WTC11 (cell line): ENCODE measurements at regions not wholly inside any gene's neighbourhood (a gene's known extent, or its start where the extent isn't known, plus 50 kb on each side); places are given as distances from the start of the nearest gene placed in this dataset.

Source experiments
- ATAC-seq: fragments of 200-7000 bp; cut with Tn5 transposase; 2 replicates; pipeline ENCODE4 v1.10.0; 2021; ENCODE audit warnings: mild to moderate bottlenecking, moderate library complexity
- CTCF ChIA-PET: fragments of 300-600 bp; sonication (Branson Sonifier 250); formaldehyde crosslinking; loops from one replicate; lab custom pipeline; 2021; ENCODE audit warnings: antibody characterized with exemption; lab: Charles Lee
- POLR2A ChIA-PET: fragments of 350-600 bp; sonication (Branson Sonifier 250); formaldehyde crosslinking; loops from one replicate; lab custom pipeline; 2021; ENCODE audit warnings: antibody characterized with exemption; lab: Charles Lee
- DNase-seq: peaks from one replicate; pipeline ENCODE4 v3.0.0; 2021; ENCODE audit warnings: low spot score
- H3K27ac Mint-ChIP-seq: 2 replicates; pipeline ENCODE4 v1.8.0; 2021; ENCODE audit warnings: mixed read lengths
- H3K27me3 Mint-ChIP-seq: 2 replicates; pipeline ENCODE4 v1.8.0; 2021; ENCODE audit warnings: low read depth, mild to moderate bottlenecking, moderate library complexity, mixed read lengths
- H3K36me3 Mint-ChIP-seq: 2 replicates; pipeline ENCODE4 v1.8.0; 2021; ENCODE audit warnings: mixed read lengths
- H3K4me1 Mint-ChIP-seq: 2 replicates; pipeline ENCODE4 v1.8.0; 2022; ENCODE audit warnings: mixed read lengths
- H3K4me3 Mint-ChIP-seq: 2 replicates; pipeline ENCODE4 v1.8.0; 2021; ENCODE audit warnings: mild to moderate bottlenecking, moderate library complexity, mixed read lengths
- H3K9me3 Mint-ChIP-seq: 2 replicates; pipeline ENCODE4 v1.8.0; 2021; ENCODE audit warnings: mixed read lengths
- AR ChIP-seq: fragments of 250-450 bp; sonication (Bioruptor Pico); IDR thresholded peaks from 2 replicates; pipeline ENCODE4 v1.9.0; 2021; ENCODE audit warnings: mild to moderate bottlenecking
- CDX4 ChIP-seq: fragments of 250-450 bp; sonication (Bioruptor Pico); IDR thresholded peaks from 2 replicates; pipeline ENCODE4 v1.9.0; 2021; ENCODE audit warnings: moderate library complexity, mild to moderate bottlenecking, inconsistent platforms, borderline replicate concordance
- CREM ChIP-seq: sonication (generic); formaldehyde crosslinking; IDR thresholded peaks from 2 replicates; pipeline ENCODE4 v1.8.1; 2022; ENCODE audit warnings: mild to moderate bottlenecking, missing genetic modification reagents, moderate library complexity
- ESRRA ChIP-seq: sonication (generic); formaldehyde crosslinking; IDR thresholded peaks from 2 replicates; pipeline ENCODE4 v1.8.1; 2022; ENCODE audit warnings: mild to moderate bottlenecking, missing genetic modification reagents, borderline replicate concordance
- FOXJ3 ChIP-seq: sonication (generic); formaldehyde crosslinking; IDR thresholded peaks from 2 replicates; pipeline ENCODE4 v1.9.0; 2021; ENCODE audit warnings: missing genetic modification reagents, mild to moderate bottlenecking, borderline replicate concordance
- GTF2I ChIP-seq: fragments of 250-450 bp; sonication (Bioruptor Pico); conservative IDR thresholded peaks from 2 replicates; pipeline ENCODE4 v1.4.0; 2021; ENCODE audit warnings: mild to moderate bottlenecking
- HMGA2 ChIP-seq: fragments of 250-450 bp; sonication (Bioruptor Pico); IDR thresholded peaks from 2 replicates; pipeline ENCODE4 v1.4.0; 2021; ENCODE audit warnings: mild to moderate bottlenecking, moderate library complexity
- JAZF1 ChIP-seq: fragments of 250-450 bp; sonication (Bioruptor Pico); IDR thresholded peaks from 2 replicates; pipeline ENCODE4 v1.9.0; 2021; ENCODE audit warnings: moderate library complexity, mild to moderate bottlenecking, inconsistent platforms
- MXD4 ChIP-seq: fragments of 250-450 bp; sonication (Bioruptor Pico); IDR thresholded peaks from 2 replicates; pipeline ENCODE4 v1.8.0; 2021; ENCODE audit warnings: mild to moderate bottlenecking, moderate library complexity, borderline replicate concordance
- OVOL2 ChIP-seq: fragments of 250-450 bp; sonication (Bioruptor Pico); IDR thresholded peaks from 2 replicates; pipeline ENCODE4 v1.9.0; 2021; ENCODE audit warnings: mild to moderate bottlenecking, borderline replicate concordance
- PRRX2 ChIP-seq: fragments of 250-450 bp; sonication (Bioruptor Pico); IDR thresholded peaks from 2 replicates; pipeline ENCODE4 v1.8.0; 2021; ENCODE audit warnings: mild to moderate bottlenecking
- SMAD4 ChIP-seq: sonication (generic); formaldehyde crosslinking; IDR thresholded peaks from 2 replicates; pipeline ENCODE4 v1.8.0; 2022; ENCODE audit warnings: mild to moderate bottlenecking, missing genetic modification reagents
- TCF7 ChIP-seq: sonication (generic); formaldehyde crosslinking; IDR thresholded peaks from 2 replicates; pipeline ENCODE4 v1.8.0; 2022; ENCODE audit warnings: mild to moderate bottlenecking, low read depth, missing genetic modification reagents, moderate library complexity
- ZMAT4 ChIP-seq: fragments of 250-450 bp; sonication (Bioruptor Pico); IDR thresholded peaks from 2 replicates; pipeline ENCODE4 v1.9.0; 2021; ENCODE audit warnings: mild to moderate bottlenecking
- ZNF219 ChIP-seq: sonication (generic); formaldehyde crosslinking; IDR thresholded peaks from 2 replicates; pipeline ENCODE4 v1.8.0; 2023; ENCODE audit warnings: missing genetic modification reagents, mild to moderate bottlenecking, borderline replicate concordance
- ZNF232 ChIP-seq: sonication (generic); formaldehyde crosslinking; IDR thresholded peaks from 2 replicates; pipeline ENCODE4 v1.8.0; 2022; ENCODE audit warnings: mild to moderate bottlenecking, missing genetic modification reagents
- ZNF317 ChIP-seq: sonication (generic); formaldehyde crosslinking; IDR thresholded peaks from 2 replicates; pipeline ENCODE4 v1.8.1; 2023; ENCODE audit warnings: low read depth, mild to moderate bottlenecking, moderate library complexity, missing genetic modification reagents, borderline replicate concordance
- ZNF396 ChIP-seq: fragments of 250-450 bp; sonication (Bioruptor Pico); IDR thresholded peaks from 2 replicates; pipeline ENCODE4 v1.8.0; 2021; ENCODE audit warnings: mild to moderate bottlenecking, moderate library complexity, borderline replicate concordance
- ZSCAN18 ChIP-seq: fragments of 250-450 bp; sonication (Bioruptor Pico); IDR thresholded peaks from 2 replicates; pipeline ENCODE4 v2.1.2; 2022; ENCODE audit warnings: mild to moderate bottlenecking, moderate library complexity
- TF ChIP-seq, protein P1 (sequence below): fragments of 200-600 bp; IDR thresholded peaks from 2 replicates; pipeline ENCODE4 v1.8.0; 2022; ENCODE audit warnings: antibody characterized with exemption
- TF ChIP-seq, protein P2 (sequence below): sonication (generic); formaldehyde crosslinking; IDR thresholded peaks from 2 replicates; pipeline ENCODE4 v1.8.0; 2022; ENCODE audit warnings: mild to moderate bottlenecking, missing genetic modification reagents
- TF ChIP-seq, protein P3 (sequence below): sonication (generic); formaldehyde crosslinking; IDR thresholded peaks from 2 replicates; pipeline ENCODE4 v1.8.1; 2023; ENCODE audit warnings: mild to moderate bottlenecking, missing genetic modification reagents, moderate library complexity

GRCh38 chr1:199046618-199047017 lies 407.8 kb downstream of the PTPRC start:
- CTCF ChIA-PET: no interaction called here
- Mint-ChIP-seq H3K4me1 (no peaks in the 10 kb centered on the region), H3K4me3 (no peak overlapping the region), H3K27me3 (no peaks in the 10 kb centered on the region), H3K9me3 (peaks cover 33% of the 10 kb centered on the region), H3K36me3 (no peaks in the 10 kb centered on the region), H3K27ac (no peak overlapping the region)
- TF ChIP-seq TCF7: no peak
- TF ChIP-seq ZNF396 (CRISPR knock-in tag): no peak
- TF ChIP-seq ZSCAN18: no peak
- TF ChIP-seq, protein P1, sequence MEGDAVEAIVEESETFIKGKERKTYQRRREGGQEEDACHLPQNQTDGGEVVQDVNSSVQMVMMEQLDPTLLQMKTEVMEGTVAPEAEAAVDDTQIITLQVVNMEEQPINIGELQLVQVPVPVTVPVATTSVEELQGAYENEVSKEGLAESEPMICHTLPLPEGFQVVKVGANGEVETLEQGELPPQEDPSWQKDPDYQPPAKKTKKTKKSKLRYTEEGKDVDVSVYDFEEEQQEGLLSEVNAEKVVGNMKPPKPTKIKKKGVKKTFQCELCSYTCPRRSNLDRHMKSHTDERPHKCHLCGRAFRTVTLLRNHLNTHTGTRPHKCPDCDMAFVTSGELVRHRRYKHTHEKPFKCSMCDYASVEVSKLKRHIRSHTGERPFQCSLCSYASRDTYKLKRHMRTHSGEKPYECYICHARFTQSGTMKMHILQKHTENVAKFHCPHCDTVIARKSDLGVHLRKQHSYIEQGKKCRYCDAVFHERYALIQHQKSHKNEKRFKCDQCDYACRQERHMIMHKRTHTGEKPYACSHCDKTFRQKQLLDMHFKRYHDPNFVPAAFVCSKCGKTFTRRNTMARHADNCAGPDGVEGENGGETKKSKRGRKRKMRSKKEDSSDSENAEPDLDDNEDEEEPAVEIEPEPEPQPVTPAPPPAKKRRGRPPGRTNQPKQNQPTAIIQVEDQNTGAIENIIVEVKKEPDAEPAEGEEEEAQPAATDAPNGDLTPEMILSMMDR: no peak
- no peak for DNase-seq
- ATAC-seq: no peak
- POLR2A ChIA-PET: no interaction called here

- H3K27me3 Mint-ChIP-seq: no peaks in the 10 kb centered on the region
- H3K4me1 Mint-ChIP-seq: no peaks in the 10 kb centered on the region
These were observed 415.9 kb downstream of the PTPRC start for GRCh38 chr1:199054694-199055093.

DNA sequence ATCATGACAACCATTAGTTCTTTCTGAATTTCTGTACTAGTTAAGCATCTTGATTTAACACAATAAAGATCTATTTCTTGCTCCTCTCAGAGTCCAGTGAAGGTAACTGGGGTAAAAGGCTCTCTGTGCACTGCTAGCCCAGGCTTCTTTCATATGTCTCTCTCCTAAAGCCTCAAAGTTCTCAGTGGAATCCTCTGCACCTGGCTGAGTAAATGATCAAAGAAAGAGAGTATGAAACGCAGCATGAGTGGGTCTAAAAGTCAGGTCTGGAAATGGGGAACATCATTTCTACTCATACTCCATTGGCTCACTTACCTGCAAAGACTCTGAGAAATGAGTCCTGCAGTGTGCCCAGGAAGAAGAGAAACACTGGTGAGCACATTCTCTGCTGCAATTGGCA lies 418.5 kb downstream of the PTPRC start:
- Mint-ChIP-seq H3K9me3 (no peaks in the 10 kb centered on the region), H3K27ac (no peak overlapping the region), H3K4me1 (no peaks in the 10 kb centered on the region), H3K27me3 (no peaks in the 10 kb centered on the region), H3K36me3 (no peaks in the 10 kb centered on the region), H3K4me3 (no peak overlapping the region)
- POLR2A ChIA-PET: no interaction called here
- CTCF ChIA-PET: no interaction called here
- TF ChIP-seq CDX4 (CRISPR knock-in tag) (no peak), ZNF232 (CRISPR knock-in tag) (no peak), ESRRA (CRISPR knock-in tag) (no peak), OVOL2 (CRISPR knock-in tag) (no peak), GTF2I (no peak), HMGA2 (CRISPR knock-in tag) (no peak), ZNF219 (CRISPR knock-in tag) (no peak), AR (CRISPR knock-in tag) (no peak), ZNF317 (CRISPR knock-in tag) (no peak), ZMAT4 (CRISPR knock-in tag) (no peak), MXD4 (CRISPR knock-in tag) (no peak), PRRX2 (CRISPR knock-in tag) (no peak), FOXJ3 (CRISPR knock-in tag) (no peak), JAZF1 (no peak), SMAD4 (CRISPR knock-in tag) (no peak)
- TF ChIP-seq, protein P2, sequence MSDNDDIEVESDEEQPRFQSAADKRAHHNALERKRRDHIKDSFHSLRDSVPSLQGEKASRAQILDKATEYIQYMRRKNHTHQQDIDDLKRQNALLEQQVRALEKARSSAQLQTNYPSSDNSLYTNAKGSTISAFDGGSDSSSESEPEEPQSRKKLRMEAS (CRISPR knock-in tag): no peak
- TF ChIP-seq, protein P3, sequence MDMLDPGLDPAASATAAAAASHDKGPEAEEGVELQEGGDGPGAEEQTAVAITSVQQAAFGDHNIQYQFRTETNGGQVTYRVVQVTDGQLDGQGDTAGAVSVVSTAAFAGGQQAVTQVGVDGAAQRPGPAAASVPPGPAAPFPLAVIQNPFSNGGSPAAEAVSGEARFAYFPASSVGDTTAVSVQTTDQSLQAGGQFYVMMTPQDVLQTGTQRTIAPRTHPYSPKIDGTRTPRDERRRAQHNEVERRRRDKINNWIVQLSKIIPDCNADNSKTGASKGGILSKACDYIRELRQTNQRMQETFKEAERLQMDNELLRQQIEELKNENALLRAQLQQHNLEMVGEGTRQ: no peak
- DNase-seq (no peak), ATAC-seq (no peak)

More at GRCh38 chr1:199054694-199055093, 415.9 kb downstream of the PTPRC start:
- Mint-ChIP-seq H3K27ac (no peak overlapping the region), H3K4me3 (no peak overlapping the region), H3K36me3 (no peaks in the 10 kb centered on the region), H3K9me3 (peaks cover 17% of the 10 kb centered on the region)
- ChIA-PET CTCF (no interaction called here), POLR2A (no interaction called here)
- ATAC-seq: no peak
- TF ChIP-seq CREM: no peak
- DNase-seq: no peak
